ENCODE measurements at regions not wholly inside any gene's neighbourhood (a gene's known extent, or its start where the extent isn't known, plus 50 kb on each side); places are given as distances from the start of the nearest gene placed in this dataset.

GRCh38 chr17:70555723-70556122 is 386.4 kb downstream of the KCNJ2 start:
- Histone ChIP-seq H3K9me3 (ENCODE audit: low read depth, low read length, poor library complexity, severe bottlenecking) (no peaks in the 10 kb centered on the region), H3K36me3 (ENCODE audit: insufficient read depth, low read length, poor library complexity, severe bottlenecking) (no peaks in the 10 kb centered on the region), H3K4me1 (ENCODE audit: insufficient read depth, low read length, poor library complexity, severe bottlenecking) (no peaks in the 10 kb centered on the region), H3K27me3 (replicated peaks; ENCODE audit: insufficient read depth, low read depth, low read length, poor library complexity) (no peaks in the 10 kb centered on the region), H3K27ac (ENCODE audit: low read depth, low read length, poor library complexity, severe bottlenecking) (no peak overlapping the region), H3K4me3 (ENCODE audit: low read depth, low read length, poor library complexity, severe bottlenecking) (no peak overlapping the region)
- POLR2A ChIA-PET (ENCODE audit: low non-redundant PET) = no interaction called here
- no peak for DNase-seq (ENCODE audit: low spot score)
- no TSS peak for BruUV-seq (replicated peaks)
- intact Hi-C loops (cut with micrococcal nuclease; ENCODE audit: unreplicated experiment) = loop anchor here (10.0 kb wide), 1 partner anchor 391 kb away; the partner anchor contains the start of gene KCNJ2
- TF ChIP-seq EZH2 (IDR thresholded peaks at IDR 0.05; ENCODE audit: borderline replicate concordance, low read depth, low read length, poor library complexity, severe bottlenecking) = no peak
- no peak for TF ChIP-seq CTCF (conservative IDR thresholded peaks at IDR 0.05; ENCODE audit: low read depth, low read length)
- CTCF ChIA-PET = no interaction called here

- ChIA-PET POLR2A (ENCODE audit: low non-redundant PET) (interaction anchor here (0.6 kb wide), 1 partner anchor 75 kb away, joined by 3 read pairs; no protein-coding TSS in a partner anchor), CTCF (no interaction called here)
- intact Hi-C loops (cut with micrococcal nuclease; ENCODE audit: unreplicated experiment) = loop anchor here (10.0 kb wide), 1 partner anchor 394 kb away; the partner anchor contains the start of gene KCNJ2
- BruUV-seq (replicated peaks) = no TSS peak
- H3K4me3 ChIP-seq (ENCODE audit: low read depth, low read length, poor library complexity, severe bottlenecking) = no peak overlapping the region
- TF ChIP-seq EZH2 (IDR thresholded peaks at IDR 0.05; ENCODE audit: borderline replicate concordance, low read depth, low read length, poor library complexity, severe bottlenecking) (no peak), CTCF (conservative IDR thresholded peaks at IDR 0.05; ENCODE audit: low read depth, low read length) (no peak)
- peak; percentile 1 for DNase-seq (ENCODE audit: low spot score)
- H3K36me3 ChIP-seq (ENCODE audit: insufficient read depth, low read length, poor library complexity, severe bottlenecking) = no peaks in the 10 kb centered on the region
- H3K4me1 ChIP-seq (ENCODE audit: insufficient read depth, low read length, poor library complexity, severe bottlenecking) = no peaks in the 10 kb centered on the region
- H3K27ac ChIP-seq (ENCODE audit: low read depth, low read length, poor library complexity, severe bottlenecking) = no peak overlapping the region
- no peaks in the 10 kb centered on the region for H3K9me3 ChIP-seq (ENCODE audit: low read depth, low read length, poor library complexity, severe bottlenecking)
- no peaks in the 10 kb centered on the region for H3K27me3 ChIP-seq (replicated peaks; ENCODE audit: insufficient read depth, low read depth, low read length, poor library complexity)
Measured at GRCh38 chr17:70558821-70559220, 389.5 kb downstream of the KCNJ2 start.

GRCh38 chr17:70560471-70560870 is 391.1 kb downstream of the KCNJ2 start:
- CTCF ChIA-PET = no interaction called here
- BruUV-seq (replicated peaks) = no TSS peak
- intact Hi-C loops (cut with micrococcal nuclease; ENCODE audit: unreplicated experiment) = no loop called here
- Histone ChIP-seq H3K27me3 (replicated peaks; ENCODE audit: insufficient read depth, low read depth, low read length, poor library complexity) (no peaks in the 10 kb centered on the region), H3K36me3 (ENCODE audit: insufficient read depth, low read length, poor library complexity, severe bottlenecking) (no peaks in the 10 kb centered on the region), H3K27ac (ENCODE audit: low read depth, low read length, poor library complexity, severe bottlenecking) (no peak overlapping the region), H3K4me1 (ENCODE audit: insufficient read depth, low read length, poor library complexity, severe bottlenecking) (no peaks in the 10 kb centered on the region), H3K4me3 (ENCODE audit: low read depth, low read length, poor library complexity, severe bottlenecking) (no peak overlapping the region), H3K9me3 (ENCODE audit: low read depth, low read length, poor library complexity, severe bottlenecking) (no peaks in the 10 kb centered on the region)
- POLR2A ChIA-PET (ENCODE audit: low non-redundant PET) = no interaction called here
- TF ChIP-seq EZH2 (IDR thresholded peaks at IDR 0.05; ENCODE audit: borderline replicate concordance, low read depth, low read length, poor library complexity, severe bottlenecking) = no peak
- TF ChIP-seq CTCF (conservative IDR thresholded peaks at IDR 0.05; ENCODE audit: low read depth, low read length) = no peak
- no peak for DNase-seq (ENCODE audit: low spot score)
